Testis (tissue), 2 donors: ENCODE measurements at regions not wholly inside any gene's neighbourhood (a gene's known extent, or its start where the extent isn't known, plus 50 kb on each side); places are given as distances from the start of the nearest gene placed in this dataset.

Source experiments
- CTCF ChIP-seq, 3 experiments: fragments of 450-650 bp in 2 of 3; fragments of 200-600 bp in 1 of 3; sonication (generic) in 1 of 3; IDR thresholded peaks; one replicate each; pipeline ENCODE4 v1.5.1; 2016 to 2019; ENCODE audit warnings: antibody characterized with exemption in 3 of 3, mild to moderate bottlenecking in 2 of 3, moderate library complexity in 1 of 3
- POLR2A ChIP-seq: fragments of 450-650 bp; IDR thresholded peaks from one replicate; pipeline ENCODE4 v1.6.1; 2017; ENCODE audit warnings: antibody characterized with exemption, mild to moderate bottlenecking, moderate library complexity

GRCh38 chr1:112852934-112853333 is 103.1 kb downstream of the SLC16A1 start:
- TF ChIP-seq CTCF (IDR thresholded peaks at IDR 0.05), result no peak
- TF ChIP-seq POLR2A, result no peak
